MM.1S (cell line): ENCODE measurements at regions not wholly inside any gene's neighbourhood (a gene's known extent, or its start where the extent isn't known, plus 50 kb on each side); places are given as distances from the start of the nearest gene placed in this dataset.

Experiments used
- DNase-seq: peaks from one replicate; pipeline ENCODE4 v3.0.0-alpha.2; 2015
- H2AFZ ChIP-seq: fragments of 300-600 bp; sonication (generic); 2 replicates; pipeline ENCODE4 v1.6.0; 2016; ENCODE audit warnings: antibody characterized with exemption, low read length
- H3F3A ChIP-seq: fragments of 300-600 bp; sonication (generic); 2 replicates; pipeline ENCODE4 v1.6.1; 2016; ENCODE audit warnings: mild to moderate bottlenecking, antibody characterized with exemption, low read length, moderate library complexity, mixed read lengths; ENCODE audit not compliant: insufficient read depth
- H3K27ac ChIP-seq: fragments of 300-600 bp; sonication (generic); 2 replicates; pipeline ENCODE4 v1.5.1; 2016; ENCODE audit warnings: mild to moderate bottlenecking, low read length
- H3K27me3 ChIP-seq: fragments of 300-600 bp; sonication (generic); replicated peaks from 2 replicates; pipeline ENCODE4 v1.6.0; 2016; ENCODE audit warnings: low read length; ENCODE audit not compliant: insufficient read depth
- H3K36me3 ChIP-seq: fragments of 300-600 bp; sonication (generic); replicated peaks from 2 replicates; pipeline ENCODE4 v1.6.1; 2016; ENCODE audit warnings: mild to moderate bottlenecking, low read length, mixed read lengths; ENCODE audit not compliant: insufficient read depth
- H3K4me1 ChIP-seq: fragments of 300-600 bp; sonication (generic); 2 replicates; pipeline ENCODE4 v1.6.1; 2016; ENCODE audit warnings: low read length, mixed read lengths
- H3K4me2 ChIP-seq: fragments of 300-600 bp; sonication (generic); 2 replicates; pipeline ENCODE4 v1.6.0; 2016; ENCODE audit warnings: low read depth, low read length
- H3K4me3 ChIP-seq: fragments of 300-600 bp; sonication (generic); 2 replicates; pipeline ENCODE4 v1.5.1; 2016; ENCODE audit warnings: low read length, mixed read lengths
- H3K79me2 ChIP-seq: fragments of 300-600 bp; sonication (generic); 2 replicates; pipeline ENCODE4 v1.6.1; 2016; ENCODE audit warnings: mixed run types, low read length, mixed read lengths
- H3K9ac ChIP-seq: fragments of 300-600 bp; sonication (generic); 2 replicates; pipeline ENCODE4 v1.6.1; 2016; ENCODE audit warnings: low read length, mixed read lengths
- H3K9me2 ChIP-seq: fragments of 300-600 bp; sonication (generic); replicated peaks from 2 replicates; pipeline ENCODE4 v1.6.1; 2016; ENCODE audit warnings: mild to moderate bottlenecking, low read length, mixed read lengths; ENCODE audit not compliant: insufficient read depth
- H3K9me3 ChIP-seq: fragments of 300-600 bp; sonication (generic); replicated peaks from 2 replicates; pipeline ENCODE4 v1.6.1; 2016; ENCODE audit warnings: mild to moderate bottlenecking, low read length, mixed read lengths; ENCODE audit not compliant: insufficient read depth
- H4K20me1 ChIP-seq: fragments of 300-600 bp; sonication (generic); 2 replicates; pipeline ENCODE4 v1.6.1; 2016; ENCODE audit warnings: mild to moderate bottlenecking, low read length, moderate library complexity, mixed read lengths; ENCODE audit not compliant: insufficient read depth
- EZH2 ChIP-seq: fragments of 300-600 bp; sonication (generic); optimal IDR thresholded peaks from 2 replicates; pipeline ENCODE3; 2017; ENCODE audit warnings: low read depth, mild to moderate bottlenecking, antibody characterized with exemption, low read length, mixed read lengths
- EZH2phosphoT487 ChIP-seq: fragments of 300-600 bp; sonication (generic); IDR thresholded peaks from 2 replicates; pipeline ENCODE4 v1.6.1; 2018; ENCODE audit warnings: antibody characterized with exemption, low read length
- TF ChIP-seq, protein P1 (sequence below): fragments of 300-600 bp; sonication (generic); IDR thresholded peaks from 2 replicates; pipeline ENCODE4 v1.5.1; 2016; ENCODE audit warnings: antibody characterized with exemption, low read length, mixed read lengths

DNA sequence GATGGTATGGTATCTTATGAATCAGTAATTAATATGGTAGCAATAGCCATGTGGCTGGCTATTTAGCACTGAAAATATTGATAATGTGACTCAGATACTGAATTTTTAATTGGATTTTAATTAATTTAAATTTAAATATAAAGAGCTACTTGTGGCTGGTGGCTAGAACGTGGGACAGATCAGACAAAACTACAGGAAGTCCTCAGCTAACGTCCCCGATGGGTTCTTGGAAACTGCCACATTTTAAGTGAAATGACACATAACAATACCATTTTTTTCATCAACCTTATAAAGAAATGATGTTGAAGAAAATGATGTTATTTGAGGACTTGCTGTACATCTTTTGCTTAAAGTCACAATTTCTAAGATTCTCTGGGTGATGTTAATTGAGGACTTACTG, 138.1 kb upstream of the FLRT2 start:
- H2AFZ ChIP-seq, result no peak overlapping the region
- no peaks in the 10 kb centered on the region for H3K27me3 ChIP-seq
- no peaks in the 10 kb centered on the region for H3K9me2 ChIP-seq
- no peak overlapping the region for H3K4me2 ChIP-seq
- no peaks in the 10 kb centered on the region for H3K36me3 ChIP-seq
- H3K4me1 ChIP-seq, result no peaks in the 10 kb centered on the region
- H4K20me1 ChIP-seq, result no peaks in the 10 kb centered on the region
- H3F3A ChIP-seq, result no peaks in the 10 kb centered on the region
- DNase-seq, result no peak
- no peak overlapping the region for H3K4me3 ChIP-seq
- TF ChIP-seq, protein P1, sequence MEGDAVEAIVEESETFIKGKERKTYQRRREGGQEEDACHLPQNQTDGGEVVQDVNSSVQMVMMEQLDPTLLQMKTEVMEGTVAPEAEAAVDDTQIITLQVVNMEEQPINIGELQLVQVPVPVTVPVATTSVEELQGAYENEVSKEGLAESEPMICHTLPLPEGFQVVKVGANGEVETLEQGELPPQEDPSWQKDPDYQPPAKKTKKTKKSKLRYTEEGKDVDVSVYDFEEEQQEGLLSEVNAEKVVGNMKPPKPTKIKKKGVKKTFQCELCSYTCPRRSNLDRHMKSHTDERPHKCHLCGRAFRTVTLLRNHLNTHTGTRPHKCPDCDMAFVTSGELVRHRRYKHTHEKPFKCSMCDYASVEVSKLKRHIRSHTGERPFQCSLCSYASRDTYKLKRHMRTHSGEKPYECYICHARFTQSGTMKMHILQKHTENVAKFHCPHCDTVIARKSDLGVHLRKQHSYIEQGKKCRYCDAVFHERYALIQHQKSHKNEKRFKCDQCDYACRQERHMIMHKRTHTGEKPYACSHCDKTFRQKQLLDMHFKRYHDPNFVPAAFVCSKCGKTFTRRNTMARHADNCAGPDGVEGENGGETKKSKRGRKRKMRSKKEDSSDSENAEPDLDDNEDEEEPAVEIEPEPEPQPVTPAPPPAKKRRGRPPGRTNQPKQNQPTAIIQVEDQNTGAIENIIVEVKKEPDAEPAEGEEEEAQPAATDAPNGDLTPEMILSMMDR, result no peak
- no peak for TF ChIP-seq EZH2phosphoT487
- TF ChIP-seq EZH2, result no peak
- H3K9me3 ChIP-seq, result no peaks in the 10 kb centered on the region
- H3K27ac ChIP-seq, result no peak overlapping the region
- H3K9ac ChIP-seq, result no peak overlapping the region
- H3K79me2 ChIP-seq, result no peaks in the 10 kb centered on the region

GRCh38 chr14:85399186-85399585, 130.8 kb upstream of the FLRT2 start:
- no peaks in the 10 kb centered on the region for H3K79me2 ChIP-seq
- H3K36me3 ChIP-seq, result no peaks in the 10 kb centered on the region
- H3F3A ChIP-seq, result no peaks in the 10 kb centered on the region
- no peak overlapping the region for H2AFZ ChIP-seq
- DNase-seq, result no peak
- no peaks in the 10 kb centered on the region for H3K4me1 ChIP-seq
- no peak overlapping the region for H3K9ac ChIP-seq
- no peak overlapping the region for H3K4me2 ChIP-seq
- no peak overlapping the region for H3K4me3 ChIP-seq
- TF ChIP-seq EZH2phosphoT487 (no peak), EZH2 (no peak)
- TF ChIP-seq, protein P1, result no peak
- no peaks in the 10 kb centered on the region for H4K20me1 ChIP-seq
- H3K9me2 ChIP-seq, result no peaks in the 10 kb centered on the region
- no peak overlapping the region for H3K27ac ChIP-seq
- H3K27me3 ChIP-seq, result no peaks in the 10 kb centered on the region
- H3K9me3 ChIP-seq, result no peaks in the 10 kb centered on the region

DNA sequence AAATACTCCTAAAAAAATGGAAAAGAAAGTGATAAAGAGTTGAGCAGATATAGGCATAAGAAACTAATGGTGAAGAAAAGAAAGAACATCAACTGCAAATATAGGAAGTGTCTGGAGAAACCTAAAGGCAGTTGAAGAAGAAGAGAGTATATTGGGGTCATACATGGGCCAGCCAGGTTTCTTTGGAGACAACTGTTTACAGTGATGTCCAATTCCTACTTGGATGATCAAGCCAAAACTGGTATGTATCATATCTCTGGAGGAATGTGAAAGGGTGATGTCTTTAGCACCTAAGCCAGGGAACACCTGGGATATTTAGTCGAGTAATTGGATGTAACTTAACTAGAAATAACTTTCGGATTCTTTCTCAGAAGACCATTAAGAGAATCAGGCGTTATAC, 129.3 kb upstream of the FLRT2 start:
- Histone ChIP-seq H3K79me2 (no peaks in the 10 kb centered on the region), H3K36me3 (no peaks in the 10 kb centered on the region), H3K4me2 (no peak overlapping the region), H3F3A (no peaks in the 10 kb centered on the region), H3K4me3 (no peak overlapping the region), H4K20me1 (no peaks in the 10 kb centered on the region), H2AFZ (no peak overlapping the region), H3K9ac (no peak overlapping the region), H3K27ac (no peak overlapping the region), H3K9me2 (no peaks in the 10 kb centered on the region), H3K9me3 (no peaks in the 10 kb centered on the region), H3K27me3 (no peaks in the 10 kb centered on the region), H3K4me1 (no peaks in the 10 kb centered on the region)
- DNase-seq, result no peak
- TF ChIP-seq EZH2 (no peak), EZH2phosphoT487 (no peak)
- TF ChIP-seq, protein P1, result no peak
